ENCODE measurements at regions not wholly inside any gene's neighbourhood (a gene's known extent, or its start where the extent isn't known, plus 50 kb on each side); places are given as distances from the start of the nearest gene placed in this dataset.

DNA sequence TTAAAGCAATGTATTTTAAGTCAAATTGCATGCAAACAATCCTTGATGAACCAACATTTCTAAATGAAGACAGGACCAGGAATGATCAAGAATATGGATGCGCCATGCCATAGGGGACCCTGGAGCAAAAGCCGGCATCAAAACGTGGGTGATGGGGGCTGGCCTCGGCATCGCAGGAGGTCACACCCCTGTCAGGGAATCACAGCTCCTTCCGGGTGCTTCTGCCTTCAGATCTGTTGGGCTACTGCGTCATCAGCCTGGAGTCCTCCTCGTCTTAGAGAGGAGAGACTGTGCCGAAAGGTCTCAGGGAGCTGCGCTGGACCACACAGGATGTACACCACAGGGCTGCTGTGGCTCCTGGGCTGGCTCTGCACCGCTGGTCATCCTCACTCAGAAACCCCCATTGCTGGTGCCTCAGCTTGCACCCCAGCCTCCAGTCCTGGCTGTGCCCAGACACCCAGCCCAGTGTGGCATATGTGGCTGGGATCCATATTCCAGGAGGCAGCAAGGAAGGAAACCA lies 152.9 kb upstream of the PPP1R26 start:
- TF ChIP-seq, protein P1, sequence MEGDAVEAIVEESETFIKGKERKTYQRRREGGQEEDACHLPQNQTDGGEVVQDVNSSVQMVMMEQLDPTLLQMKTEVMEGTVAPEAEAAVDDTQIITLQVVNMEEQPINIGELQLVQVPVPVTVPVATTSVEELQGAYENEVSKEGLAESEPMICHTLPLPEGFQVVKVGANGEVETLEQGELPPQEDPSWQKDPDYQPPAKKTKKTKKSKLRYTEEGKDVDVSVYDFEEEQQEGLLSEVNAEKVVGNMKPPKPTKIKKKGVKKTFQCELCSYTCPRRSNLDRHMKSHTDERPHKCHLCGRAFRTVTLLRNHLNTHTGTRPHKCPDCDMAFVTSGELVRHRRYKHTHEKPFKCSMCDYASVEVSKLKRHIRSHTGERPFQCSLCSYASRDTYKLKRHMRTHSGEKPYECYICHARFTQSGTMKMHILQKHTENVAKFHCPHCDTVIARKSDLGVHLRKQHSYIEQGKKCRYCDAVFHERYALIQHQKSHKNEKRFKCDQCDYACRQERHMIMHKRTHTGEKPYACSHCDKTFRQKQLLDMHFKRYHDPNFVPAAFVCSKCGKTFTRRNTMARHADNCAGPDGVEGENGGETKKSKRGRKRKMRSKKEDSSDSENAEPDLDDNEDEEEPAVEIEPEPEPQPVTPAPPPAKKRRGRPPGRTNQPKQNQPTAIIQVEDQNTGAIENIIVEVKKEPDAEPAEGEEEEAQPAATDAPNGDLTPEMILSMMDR (IDR thresholded peaks at IDR 0.05): no peak
- TF ChIP-seq POLR2A (IDR thresholded peaks at IDR 0.05): no peak
- TF ChIP-seq POLR2AphosphoS5 (IDR thresholded peaks at IDR 0.05; ENCODE audit: insufficient read depth in 1 of 2, low read depth in 1 of 2): no peak

All from vagina (tissue), 2 donors.